Stimulated activated CD4-positive, alpha-beta T cell treated with anti-CD3 and anti-CD28 coated beads, Interleukin-15, amount 100 ng/mL, for 24 hours (primary cell): ENCODE measurements at regions not wholly inside any gene's neighbourhood (a gene's known extent, or its start where the extent isn't known, plus 50 kb on each side); places are given as distances from the start of the nearest gene placed in this dataset.

Experiments used
- DNase-seq: peaks from one replicate; pipeline ENCODE4 v3.0.0-alpha.2; 2020

- DNase-seq, result no peak
Observed at GRCh38 chrX:39971760-39972159, 126.0 kb downstream of the BCOR start.

- no peak for DNase-seq
Observed at GRCh38 chrX:39972340-39972739, 125.4 kb downstream of the BCOR start.

GRCh38 chrX:39973810-39974209 is 123.9 kb downstream of the BCOR start:
- DNase-seq, result no peak

GRCh38 chrX:39974270-39974669 is 123.5 kb downstream of the BCOR start:
- DNase-seq, result no peak

- DNase-seq, result no peak
Observed at GRCh38 chrX:39975101-39975925, 122.4 kb downstream of the BCOR start.

- DNase-seq, result no peak
Observed at GRCh38 chrX:39981946-39982345, 115.8 kb downstream of the BCOR start.

- no peak for DNase-seq
Observed at GRCh38 chrX:39982948-39983347, 114.8 kb downstream of the BCOR start.

GRCh38 chrX:39983715-39984114 is 114.0 kb downstream of the BCOR start:
- DNase-seq, result no peak

- no peak for DNase-seq
Observed at GRCh38 chrX:39984191-39984956, 113.4 kb downstream of the BCOR start.

GRCh38 chrX:39985071-39985470 is 112.7 kb downstream of the BCOR start:
- no peak for DNase-seq

- DNase-seq, result no peak
Observed at GRCh38 chrX:39985551-39985950, 112.2 kb downstream of the BCOR start.

GRCh38 chrX:39988496-39988895 is 109.3 kb downstream of the BCOR start:
- no peak for DNase-seq

GRCh38 chrX:39990388-39990787 is 107.4 kb downstream of the BCOR start:
- no peak for DNase-seq

GRCh38 chrX:39992300-39992699 is 105.5 kb downstream of the BCOR start:
- DNase-seq, result no peak

GRCh38 chrX:39995457-39995856 is 102.3 kb downstream of the BCOR start:
- no peak for DNase-seq

GRCh38 chrX:39996536-39996935 is 101.2 kb downstream of the BCOR start:
- no peak for DNase-seq

GRCh38 chrX:39998636-39999406 is 98.9 kb downstream of the BCOR start:
- no peak for DNase-seq
